ENCODE measurements at regions not wholly inside any gene's neighbourhood (a gene's known extent, or its start where the extent isn't known, plus 50 kb on each side); places are given as distances from the start of the nearest gene placed in this dataset.

DNA sequence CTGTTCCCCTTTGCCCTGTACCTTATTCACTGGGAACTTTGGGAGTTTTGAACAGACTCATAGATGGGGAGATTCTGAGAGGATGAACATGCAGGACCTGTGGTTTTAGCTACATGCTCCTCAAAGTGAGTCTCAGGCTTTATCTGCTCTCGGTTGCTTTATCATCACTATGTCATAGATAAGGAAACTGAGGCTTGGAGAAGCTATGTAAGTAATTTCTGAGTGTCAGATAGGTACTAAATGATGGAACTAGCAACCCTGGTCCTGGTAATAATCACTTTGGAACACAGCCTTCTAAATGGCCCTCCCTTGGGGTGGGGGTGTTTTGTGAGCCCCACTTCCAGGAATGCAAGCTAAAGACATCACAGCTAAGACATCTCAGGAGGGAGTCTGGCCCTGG is 186.2 kb upstream of the MEX3C start:
- Mint-ChIP-seq H3K27me3 (peaks cover 6% of the 10 kb centered on the region), H3K9me3 (peaks cover 0 to 1% (median 0%) of the 10 kb centered on the region in 7 donors), H3K27ac (no peak overlapping the region), H3K36me3 (no peaks in the 10 kb centered on the region), H3K4me1 (no peaks in the 10 kb centered on the region), H3K4me3 (no peak overlapping the region)
- Histone ChIP-seq H3K4me1 (ENCODE audit: control insufficient read depth, insufficient read depth, low read length, poor library complexity, severe bottlenecking) (no peaks in the 10 kb centered on the region), H3K27me3 (ENCODE audit: control insufficient read depth, insufficient read depth, low read length) (no peaks in the 10 kb centered on the region), H3K9me3 (ENCODE audit: control insufficient read depth in 2 of 2, low read length in 2 of 2) (no peaks in the 10 kb centered on the region), H3K27ac (ENCODE audit: insufficient read depth, low read length, poor library complexity, severe bottlenecking) (no peak overlapping the region), H3K36me3 (ENCODE audit: control insufficient read depth, insufficient read depth, low read length) (no peaks in the 10 kb centered on the region), H3K4me3 (ENCODE audit: low read depth, low read length) (no peak overlapping the region)
- DNase-seq (no peak), ATAC-seq (ENCODE audit: low read depth in 2 of 2) (no peak)

DNA sequence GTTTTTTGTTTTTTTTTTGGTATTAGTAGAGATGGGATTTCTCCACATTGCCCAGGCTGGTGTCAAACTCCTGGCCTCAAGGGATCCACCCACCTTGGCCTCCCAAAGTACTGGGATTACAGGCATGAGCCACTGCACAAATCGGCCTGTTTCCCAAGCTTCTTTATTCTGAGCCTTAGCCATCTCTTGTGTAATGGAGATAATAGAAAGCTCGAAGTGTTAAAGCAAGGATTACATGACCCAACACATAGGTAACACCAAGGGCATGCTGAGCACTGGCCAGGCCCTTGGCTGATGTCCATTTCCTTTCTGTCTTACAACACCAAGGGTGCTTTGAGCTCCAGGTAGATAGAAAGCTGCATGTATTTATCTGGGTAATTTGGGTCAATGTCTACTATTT is 187.8 kb upstream of the MEX3C start:
- Mint-ChIP-seq H3K36me3 (no peaks in the 10 kb centered on the region), H3K4me3 (no peak overlapping the region)

DNA sequence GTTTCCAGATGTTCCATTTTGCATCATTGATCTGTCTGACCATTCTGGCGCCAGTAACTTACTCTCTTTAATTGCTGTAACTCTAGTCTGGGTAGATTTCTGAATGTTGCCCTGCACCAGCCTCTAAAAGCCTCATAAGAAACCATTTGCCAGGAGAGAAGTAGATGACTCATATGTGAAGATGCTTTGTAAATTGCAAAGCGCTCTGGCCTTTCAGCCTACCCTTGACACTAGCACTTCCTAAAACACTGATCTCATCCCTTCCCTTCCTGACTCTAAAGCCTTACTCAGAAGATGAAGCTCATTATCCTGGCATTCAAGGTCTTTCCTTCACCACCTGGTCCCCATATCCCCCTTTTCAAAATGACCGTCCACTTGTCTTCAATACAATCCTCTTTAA is 193.2 kb upstream of the MEX3C start:
- no peaks in the 10 kb centered on the region for H3K4me1 Mint-ChIP-seq
- Histone ChIP-seq H3K4me3 (ENCODE audit: low read depth, low read length) (no peak overlapping the region), H3K9me3 (ENCODE audit: control insufficient read depth in 2 of 2, low read length in 2 of 2) (no peaks in the 10 kb centered on the region), H3K4me1 (ENCODE audit: control insufficient read depth, insufficient read depth, low read length, poor library complexity, severe bottlenecking) (no peaks in the 10 kb centered on the region), H3K27ac (ENCODE audit: insufficient read depth, low read length, poor library complexity, severe bottlenecking) (no peak overlapping the region), H3K36me3 (ENCODE audit: control insufficient read depth, insufficient read depth, low read length) (no peaks in the 10 kb centered on the region), H3K27me3 (ENCODE audit: control insufficient read depth, insufficient read depth, low read length) (no peaks in the 10 kb centered on the region)
- H3K36me3 Mint-ChIP-seq, result no peaks in the 10 kb centered on the region
- peaks cover 0 to 4% (median 0%) of the 10 kb centered on the region in 7 donors for H3K9me3 Mint-ChIP-seq
- H3K27ac Mint-ChIP-seq, result no peak overlapping the region
- peaks cover 17% of the 10 kb centered on the region for H3K27me3 Mint-ChIP-seq
- ATAC-seq (ENCODE audit: low read depth in 2 of 2), result no peak
- DNase-seq, result no peak
- no peak overlapping the region for H3K4me3 Mint-ChIP-seq

More for the DNA sequence above, 187.8 kb upstream of the MEX3C start:
- Mint-ChIP-seq H3K27ac (no peak overlapping the region), H3K4me1 (no peaks in the 10 kb centered on the region), H3K9me3 (no peaks in the 10 kb centered on the region), H3K27me3 (peaks cover 11% of the 10 kb centered on the region)
- no peaks in the 10 kb centered on the region for H3K4me1 ChIP-seq (ENCODE audit: control insufficient read depth, insufficient read depth, low read length, poor library complexity, severe bottlenecking)
- H3K4me3 ChIP-seq (ENCODE audit: low read depth, low read length), result no peak overlapping the region
- H3K36me3 ChIP-seq (ENCODE audit: control insufficient read depth, insufficient read depth, low read length), result no peaks in the 10 kb centered on the region
- DNase-seq, result no peak
- H3K27me3 ChIP-seq (ENCODE audit: control insufficient read depth, insufficient read depth, low read length), result no peaks in the 10 kb centered on the region
- no peaks in the 10 kb centered on the region for H3K9me3 ChIP-seq (ENCODE audit: control insufficient read depth in 2 of 2, low read length in 2 of 2)
- no peak overlapping the region for H3K27ac ChIP-seq (ENCODE audit: insufficient read depth, low read length, poor library complexity, severe bottlenecking)
- no peak for ATAC-seq (ENCODE audit: low read depth in 2 of 2)

DNA sequence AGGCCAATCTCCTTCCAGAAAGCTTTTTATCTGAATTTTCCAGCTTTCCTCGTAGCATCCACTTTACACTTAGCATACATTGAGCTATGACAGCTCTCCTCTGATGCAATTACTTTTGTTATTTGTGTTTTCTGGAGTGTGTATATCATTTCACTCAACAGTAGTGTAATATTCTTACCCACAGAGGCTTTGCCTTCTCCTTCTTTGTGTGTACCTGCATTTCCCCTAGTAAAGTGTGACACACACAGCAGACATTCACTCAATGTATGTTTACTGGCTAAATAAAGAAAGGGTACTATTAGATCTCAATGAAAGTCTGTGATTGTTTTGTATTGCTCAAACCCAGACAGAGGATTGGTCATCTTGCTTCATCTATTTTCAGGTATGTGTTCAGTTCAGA is 193.7 kb upstream of the MEX3C start:
- no peak overlapping the region for H3K27ac Mint-ChIP-seq

DNA sequence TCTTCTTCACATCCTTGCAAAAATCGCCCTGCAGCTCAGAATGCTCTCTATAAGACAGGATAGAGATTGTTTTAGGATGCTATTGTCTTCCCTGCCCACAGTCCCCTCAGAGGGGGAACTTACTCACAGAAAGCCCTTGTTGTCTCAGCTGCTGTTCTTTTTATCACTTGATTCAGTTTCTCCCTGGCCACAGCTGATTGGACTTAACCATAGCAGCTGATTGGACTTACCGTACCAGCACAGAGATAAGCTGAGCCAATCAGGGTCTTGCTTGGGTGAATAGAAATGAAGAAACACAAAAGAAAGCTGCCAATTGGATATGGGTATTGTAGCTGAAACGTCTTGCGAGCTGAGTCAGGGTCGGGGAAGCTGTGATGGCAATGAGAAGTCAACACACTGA is 194.2 kb upstream of the MEX3C start:
- Histone ChIP-seq H3K27me3 (ENCODE audit: control insufficient read depth, insufficient read depth, low read length) (no peaks in the 10 kb centered on the region), H3K4me1 (ENCODE audit: control insufficient read depth, insufficient read depth, low read length, poor library complexity, severe bottlenecking) (no peaks in the 10 kb centered on the region), H3K27ac (ENCODE audit: insufficient read depth, low read length, poor library complexity, severe bottlenecking) (no peak overlapping the region), H3K9me3 (ENCODE audit: control insufficient read depth in 2 of 2, low read length in 2 of 2) (no peaks in the 10 kb centered on the region), H3K36me3 (ENCODE audit: control insufficient read depth, insufficient read depth, low read length) (no peaks in the 10 kb centered on the region), H3K4me3 (ENCODE audit: low read depth, low read length) (no peak overlapping the region)
- Mint-ChIP-seq H3K4me1 (no peaks in the 10 kb centered on the region), H3K27me3 (peaks cover 17% of the 10 kb centered on the region), H3K9me3 (peaks cover 0 to 4% (median 0%) of the 10 kb centered on the region in 7 donors), H3K36me3 (no peaks in the 10 kb centered on the region), H3K27ac (no peak overlapping the region), H3K4me3 (no peak overlapping the region)
- ATAC-seq (ENCODE audit: low read depth in 2 of 2) (no peak), DNase-seq (no peak)

More for the DNA sequence above, 193.7 kb upstream of the MEX3C start:
- no peaks in the 10 kb centered on the region for H3K4me1 Mint-ChIP-seq
- DNase-seq, result no peak
- Histone ChIP-seq H3K4me3 (ENCODE audit: low read depth, low read length) (no peak overlapping the region), H3K27me3 (ENCODE audit: control insufficient read depth, insufficient read depth, low read length) (no peaks in the 10 kb centered on the region), H3K27ac (ENCODE audit: insufficient read depth, low read length, poor library complexity, severe bottlenecking) (no peak overlapping the region), H3K9me3 (ENCODE audit: control insufficient read depth in 2 of 2, low read length in 2 of 2) (no peaks in the 10 kb centered on the region), H3K36me3 (ENCODE audit: control insufficient read depth, insufficient read depth, low read length) (no peaks in the 10 kb centered on the region), H3K4me1 (ENCODE audit: control insufficient read depth, insufficient read depth, low read length, poor library complexity, severe bottlenecking) (no peaks in the 10 kb centered on the region)
- no peaks in the 10 kb centered on the region for H3K36me3 Mint-ChIP-seq
- H3K9me3 Mint-ChIP-seq, result peaks cover 0 to 4% (median 0%) of the 10 kb centered on the region in 7 donors
- ATAC-seq (ENCODE audit: low read depth in 2 of 2), result no peak
- H3K27me3 Mint-ChIP-seq, result peaks cover 17% of the 10 kb centered on the region
- H3K4me3 Mint-ChIP-seq, result no peak overlapping the region

DNA sequence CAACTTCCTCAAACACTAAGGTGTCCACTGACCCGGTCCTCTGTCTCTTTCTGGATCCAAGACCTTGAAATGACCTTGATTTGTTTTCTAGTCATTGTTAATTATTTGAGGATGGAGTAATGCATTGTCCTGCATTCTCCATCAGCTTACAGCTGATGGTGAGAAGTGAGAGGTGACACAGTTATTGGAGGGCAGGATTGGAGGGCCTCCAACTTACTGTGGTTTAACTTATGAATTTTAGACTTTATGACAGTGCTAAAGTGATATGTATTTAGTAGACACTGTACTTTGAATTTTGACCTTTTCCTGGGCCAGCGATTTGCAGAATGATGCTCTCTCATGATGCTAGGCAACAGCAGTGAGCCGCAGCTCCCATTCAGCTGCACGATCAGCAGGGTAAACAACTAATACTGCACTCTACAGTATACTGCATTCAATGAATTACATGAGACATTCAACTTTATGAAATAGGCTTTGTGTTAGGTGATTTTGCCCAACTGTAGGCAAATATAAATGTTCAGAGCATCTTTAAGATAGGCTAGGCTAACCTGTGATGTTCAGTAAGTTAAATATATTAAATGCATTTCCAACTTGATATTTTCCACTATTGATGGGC is 200.0 kb upstream of the MEX3C start:
- ATAC-seq (ENCODE audit: low read depth in 2 of 2) (no peak), DNase-seq (no peak)
- Mint-ChIP-seq H3K27me3 (peaks cover 10% of the 10 kb centered on the region), H3K4me3 (no peak overlapping the region), H3K27ac (no peak overlapping the region), H3K4me1 (no peaks in the 10 kb centered on the region), H3K9me3 (no peaks in the 10 kb centered on the region), H3K36me3 (no peaks in the 10 kb centered on the region)
- H3K27ac ChIP-seq (ENCODE audit: insufficient read depth, low read length, poor library complexity, severe bottlenecking), result no peak overlapping the region
- H3K36me3 ChIP-seq (ENCODE audit: control insufficient read depth, insufficient read depth, low read length), result no peaks in the 10 kb centered on the region
- H3K27me3 ChIP-seq (ENCODE audit: control insufficient read depth, insufficient read depth, low read length), result peaks cover 3% of the 10 kb centered on the region
- no peaks in the 10 kb centered on the region for H3K9me3 ChIP-seq (ENCODE audit: control insufficient read depth in 2 of 2, low read length in 2 of 2)
- H3K4me3 ChIP-seq (ENCODE audit: low read depth, low read length), result no peak overlapping the region
- H3K4me1 ChIP-seq (ENCODE audit: control insufficient read depth, insufficient read depth, low read length, poor library complexity, severe bottlenecking), result no peaks in the 10 kb centered on the region

DNA sequence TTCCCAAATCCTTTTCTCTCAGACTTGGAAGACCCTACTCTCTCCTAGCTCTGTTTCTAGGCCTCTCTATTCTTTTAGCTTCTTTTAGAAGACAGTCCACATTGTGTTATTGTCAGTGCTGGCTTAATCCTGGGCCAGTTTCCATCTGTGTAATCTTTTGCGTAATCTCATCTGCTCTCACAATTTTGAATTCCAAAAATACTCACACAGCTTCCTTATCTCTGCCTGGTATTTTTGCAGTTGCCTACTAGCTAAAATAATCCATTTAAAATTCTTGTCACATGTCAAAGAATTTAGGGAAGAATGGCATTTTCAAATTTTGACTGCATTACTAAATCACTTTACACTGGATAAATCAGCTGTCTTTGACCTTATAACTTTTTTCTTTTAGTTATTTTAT is 200.6 kb upstream of the MEX3C start:
- ATAC-seq (ENCODE audit: low read depth in 2 of 2), result no peak

DNA sequence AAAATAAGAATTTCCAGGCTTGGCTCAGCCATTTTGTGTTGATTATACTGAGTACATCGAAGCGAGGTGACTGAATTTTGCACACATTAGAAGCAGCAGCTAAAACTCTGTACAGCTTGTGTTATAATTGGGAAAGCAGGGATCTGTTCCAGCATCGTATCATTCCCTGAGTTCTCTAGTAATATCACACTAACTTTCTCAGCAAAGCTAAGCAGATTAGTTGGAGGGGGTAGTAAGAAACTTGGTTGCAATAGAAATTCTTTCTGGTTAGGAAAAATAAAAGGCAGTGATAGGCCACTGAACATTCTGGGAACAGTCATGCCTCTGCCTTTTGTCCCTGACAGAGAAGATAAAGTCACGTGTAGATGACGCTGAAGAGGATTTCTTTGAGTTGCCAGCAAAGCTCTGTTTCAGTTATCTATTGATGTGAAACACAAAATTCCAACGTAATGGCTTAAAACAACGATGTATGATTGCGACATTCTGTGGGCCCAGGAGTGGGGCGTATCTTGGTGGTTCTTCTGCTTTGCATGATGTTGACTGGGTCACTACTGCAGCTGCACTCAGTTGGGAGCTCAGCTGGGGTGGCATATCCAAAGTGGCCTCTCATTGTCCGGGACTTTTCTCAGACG is 202.1 kb upstream of the MEX3C start:
- Histone ChIP-seq H3K4me3 (ENCODE audit: low read depth, low read length) (no peak overlapping the region), H3K4me1 (ENCODE audit: control insufficient read depth, insufficient read depth, low read length, poor library complexity, severe bottlenecking) (no peaks in the 10 kb centered on the region), H3K27ac (ENCODE audit: insufficient read depth, low read length, poor library complexity, severe bottlenecking) (no peak overlapping the region), H3K9me3 (ENCODE audit: control insufficient read depth in 2 of 2, low read length in 2 of 2) (no peaks in the 10 kb centered on the region), H3K27me3 (ENCODE audit: control insufficient read depth, insufficient read depth, low read length) (peaks cover 3% of the 10 kb centered on the region), H3K36me3 (ENCODE audit: control insufficient read depth, insufficient read depth, low read length) (no peaks in the 10 kb centered on the region)
- Mint-ChIP-seq H3K4me3 (no peak overlapping the region), H3K36me3 (no peaks in the 10 kb centered on the region), H3K27me3 (peaks cover 9% of the 10 kb centered on the region), H3K4me1 (no peaks in the 10 kb centered on the region), H3K27ac (no peak overlapping the region), H3K9me3 (no peaks in the 10 kb centered on the region)
- DNase-seq (no peak), ATAC-seq (ENCODE audit: low read depth in 2 of 2) (no peak)

More for the DNA sequence above, 200.6 kb upstream of the MEX3C start:
- H3K27me3 ChIP-seq (ENCODE audit: control insufficient read depth, insufficient read depth, low read length), result peaks cover 3% of the 10 kb centered on the region
- H3K9me3 Mint-ChIP-seq, result no peaks in the 10 kb centered on the region
- H3K4me1 ChIP-seq (ENCODE audit: control insufficient read depth, insufficient read depth, low read length, poor library complexity, severe bottlenecking), result no peaks in the 10 kb centered on the region
- no peaks in the 10 kb centered on the region for H3K36me3 ChIP-seq (ENCODE audit: control insufficient read depth, insufficient read depth, low read length)
- no peaks in the 10 kb centered on the region for H3K4me1 Mint-ChIP-seq
- peaks cover 10% of the 10 kb centered on the region for H3K27me3 Mint-ChIP-seq
- H3K4me3 ChIP-seq (ENCODE audit: low read depth, low read length), result no peak overlapping the region
- no peaks in the 10 kb centered on the region for H3K9me3 ChIP-seq (ENCODE audit: control insufficient read depth in 2 of 2, low read length in 2 of 2)
- H3K27ac ChIP-seq (ENCODE audit: insufficient read depth, low read length, poor library complexity, severe bottlenecking), result no peak overlapping the region
- peak overlapping the region in 1 of 4 donors; percentile 13 for H3K4me3 Mint-ChIP-seq
- H3K36me3 Mint-ChIP-seq, result no peaks in the 10 kb centered on the region
- DNase-seq, result no peak
- H3K27ac Mint-ChIP-seq, result no peak overlapping the region
